Glutamatergic neuron (in vitro differentiated cells): ENCODE measurements at regions not wholly inside any gene's neighbourhood (a gene's known extent, or its start where the extent isn't known, plus 50 kb on each side); places are given as distances from the start of the nearest gene placed in this dataset.
"Not testable (repeated sequence)": the region's sequence is repeated elsewhere in the genome, so short reads cannot be mapped to it uniquely, and the experiment has no call there.

Experiments used
- DNase-seq: peaks from one replicate; pipeline ENCODE4 v3.0.0; 2022
- H3K27ac Mint-ChIP-seq: one replicate; pipeline ENCODE4 v1.8.0; 2020; ENCODE audit warnings: mild to moderate bottlenecking, mixed read lengths, inconsistent platforms; ENCODE audit not compliant: unreplicated experiment
- H3K27me3 Mint-ChIP-seq: one replicate; pipeline ENCODE4 v1.8.0; 2020; ENCODE audit warnings: mild to moderate bottlenecking, moderate library complexity, mixed read lengths, inconsistent platforms; ENCODE audit not compliant: unreplicated experiment
- H3K36me3 Mint-ChIP-seq: one replicate; pipeline ENCODE4 v1.8.0; 2020; ENCODE audit warnings: mild to moderate bottlenecking, mixed read lengths, inconsistent platforms; ENCODE audit not compliant: unreplicated experiment
- H3K4me1 Mint-ChIP-seq: one replicate; pipeline ENCODE4 v1.8.0; 2020; ENCODE audit warnings: mild to moderate bottlenecking, low read depth, mixed read lengths, inconsistent platforms; ENCODE audit not compliant: unreplicated experiment
- H3K4me3 Mint-ChIP-seq: one replicate; pipeline ENCODE4 v1.8.0; 2020; ENCODE audit warnings: mild to moderate bottlenecking, mixed read lengths, inconsistent platforms; ENCODE audit not compliant: unreplicated experiment
- H3K9me3 Mint-ChIP-seq: one replicate; pipeline ENCODE4 v1.8.0; 2020; ENCODE audit warnings: mild to moderate bottlenecking, moderate library complexity, mixed read lengths, inconsistent platforms; ENCODE audit not compliant: unreplicated experiment
- TF ChIP-seq, protein P1 (sequence below): fragments of 200-600 bp; sonication (generic); IDR thresholded peaks from one replicate; pipeline ENCODE4 v1.5.0; 2021; ENCODE audit not compliant: partially characterized antibody, unreplicated experiment

- no peaks in the 10 kb centered on the region for H3K36me3 Mint-ChIP-seq
- TF ChIP-seq, protein P1, sequence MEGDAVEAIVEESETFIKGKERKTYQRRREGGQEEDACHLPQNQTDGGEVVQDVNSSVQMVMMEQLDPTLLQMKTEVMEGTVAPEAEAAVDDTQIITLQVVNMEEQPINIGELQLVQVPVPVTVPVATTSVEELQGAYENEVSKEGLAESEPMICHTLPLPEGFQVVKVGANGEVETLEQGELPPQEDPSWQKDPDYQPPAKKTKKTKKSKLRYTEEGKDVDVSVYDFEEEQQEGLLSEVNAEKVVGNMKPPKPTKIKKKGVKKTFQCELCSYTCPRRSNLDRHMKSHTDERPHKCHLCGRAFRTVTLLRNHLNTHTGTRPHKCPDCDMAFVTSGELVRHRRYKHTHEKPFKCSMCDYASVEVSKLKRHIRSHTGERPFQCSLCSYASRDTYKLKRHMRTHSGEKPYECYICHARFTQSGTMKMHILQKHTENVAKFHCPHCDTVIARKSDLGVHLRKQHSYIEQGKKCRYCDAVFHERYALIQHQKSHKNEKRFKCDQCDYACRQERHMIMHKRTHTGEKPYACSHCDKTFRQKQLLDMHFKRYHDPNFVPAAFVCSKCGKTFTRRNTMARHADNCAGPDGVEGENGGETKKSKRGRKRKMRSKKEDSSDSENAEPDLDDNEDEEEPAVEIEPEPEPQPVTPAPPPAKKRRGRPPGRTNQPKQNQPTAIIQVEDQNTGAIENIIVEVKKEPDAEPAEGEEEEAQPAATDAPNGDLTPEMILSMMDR = no peak
- no peaks in the 10 kb centered on the region for H3K4me1 Mint-ChIP-seq
- H3K27ac Mint-ChIP-seq = no peak overlapping the region
- H3K27me3 Mint-ChIP-seq = peaks cover 3% of the 10 kb centered on the region
- DNase-seq = no peak
- H3K4me3 Mint-ChIP-seq = no peak overlapping the region
- H3K9me3 Mint-ChIP-seq = no peaks in the 10 kb centered on the region
Measured at GRCh38 chr1:188017921-188018320, 1189.2 kb downstream of the PLA2G4A start.

- Mint-ChIP-seq H3K9me3 (no peaks in the 10 kb centered on the region), H3K27ac (no peak overlapping the region), H3K4me1 (no peaks in the 10 kb centered on the region), H3K4me3 (no peak overlapping the region), H3K36me3 (no peaks in the 10 kb centered on the region), H3K27me3 (peaks cover 3% of the 10 kb centered on the region)
- TF ChIP-seq, protein P1 = no peak
- no peak for DNase-seq
Measured at GRCh38 chr1:188022661-188023060, 1193.9 kb downstream of the PLA2G4A start.

DNA sequence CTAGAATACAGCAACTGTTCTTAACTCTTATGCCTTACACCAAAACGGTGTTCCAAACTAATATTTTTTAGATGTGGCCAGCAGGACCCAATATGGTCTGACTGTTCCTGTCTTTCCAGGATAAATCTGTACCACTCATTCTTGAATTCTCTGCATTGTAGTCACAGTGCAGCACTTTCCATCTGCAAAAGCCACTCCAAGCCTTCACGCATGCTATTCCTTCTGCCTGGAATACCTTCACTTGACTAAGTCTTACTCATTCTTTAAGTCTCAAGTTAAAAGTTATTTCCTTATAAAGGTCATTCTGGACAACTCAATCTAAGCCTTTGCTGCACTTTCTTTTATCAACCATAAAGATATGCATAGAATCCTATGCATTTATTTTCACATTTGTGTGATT is 1194.5 kb downstream of the PLA2G4A start:
- no peak overlapping the region for H3K27ac Mint-ChIP-seq
- no peaks in the 10 kb centered on the region for H3K36me3 Mint-ChIP-seq
- peaks cover 3% of the 10 kb centered on the region for H3K27me3 Mint-ChIP-seq
- TF ChIP-seq, protein P1 = no peak
- no peaks in the 10 kb centered on the region for H3K9me3 Mint-ChIP-seq
- H3K4me3 Mint-ChIP-seq = no peak overlapping the region
- H3K4me1 Mint-ChIP-seq = no peaks in the 10 kb centered on the region
- DNase-seq = no peak

DNA sequence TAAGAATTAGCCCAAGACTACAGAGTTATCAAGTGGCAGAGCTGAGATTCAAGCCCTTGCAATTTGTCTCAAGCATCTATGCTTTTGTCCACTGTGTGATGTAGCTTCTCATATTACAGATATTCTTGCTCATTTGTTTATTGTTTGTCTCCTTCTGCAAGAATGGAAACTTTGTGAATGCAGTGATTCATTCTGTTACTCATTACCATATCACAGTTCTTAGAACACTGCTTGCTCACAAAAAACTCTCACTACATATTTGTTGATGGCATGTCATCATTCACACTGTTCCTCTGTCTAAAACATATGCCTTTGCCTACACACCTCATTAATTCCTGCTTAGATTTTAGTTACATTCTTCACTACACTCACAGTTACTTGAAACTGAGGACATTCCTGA is 1198.9 kb downstream of the PLA2G4A start:
- Mint-ChIP-seq H3K27ac (no peak overlapping the region), H3K27me3 (no peaks in the 10 kb centered on the region), H3K4me3 (no peak overlapping the region), H3K36me3 (no peaks in the 10 kb centered on the region), H3K4me1 (no peaks in the 10 kb centered on the region), H3K9me3 (no peaks in the 10 kb centered on the region)
- DNase-seq = no peak
- TF ChIP-seq, protein P1 = no peak

- H3K9me3 Mint-ChIP-seq, H3K27me3 Mint-ChIP-seq, H3K36me3 Mint-ChIP-seq, H3K4me3 Mint-ChIP-seq, DNase-seq, H3K4me1 Mint-ChIP-seq, H3K27ac Mint-ChIP-seq: not testable (repeated sequence)
Measured at GRCh38 chr1:188037572-188037971, 1208.8 kb downstream of the PLA2G4A start.
